ENCODE measurements at regions not wholly inside any gene's neighbourhood (a gene's known extent, or its start where the extent isn't known, plus 50 kb on each side); places are given as distances from the start of the nearest gene placed in this dataset.
"Not testable (repeated sequence)": the region's sequence is repeated elsewhere in the genome, so short reads cannot be mapped to it uniquely, and the experiment has no call there.

- Histone ChIP-seq H3K4me3 (ENCODE audit: severe bottlenecking) (no peak overlapping the region), H3K27ac (ENCODE audit: poor library complexity, severe bottlenecking) (no peak overlapping the region), H3K4me1 (ENCODE audit: insufficient read depth, poor library complexity, severe bottlenecking) (no peaks in the 10 kb centered on the region), H3K27me3 (ENCODE audit: insufficient read depth, poor library complexity, severe bottlenecking) (no peaks in the 10 kb centered on the region), H3K36me3 (ENCODE audit: low read depth) (no peaks in the 10 kb centered on the region), H3K9me3 (ENCODE audit: severe bottlenecking) (no peaks in the 10 kb centered on the region)
- ATAC-seq (ENCODE audit: low read depth) (no peak), DNase-seq (ENCODE audit: low spot score) (no peak)
- no peak for TF ChIP-seq CTCF (IDR thresholded peaks at IDR 0.05; ENCODE audit: poor library complexity, severe bottlenecking)
Observed at GRCh38 chr6:141199074-141199473, 933.7 kb upstream of the GJE1 start.

- Histone ChIP-seq H3K27ac (ENCODE audit: poor library complexity, severe bottlenecking) (no peak overlapping the region), H3K36me3 (ENCODE audit: low read depth) (no peaks in the 10 kb centered on the region), H3K4me1 (ENCODE audit: insufficient read depth, poor library complexity, severe bottlenecking) (no peaks in the 10 kb centered on the region), H3K9me3 (ENCODE audit: severe bottlenecking) (no peaks in the 10 kb centered on the region), H3K27me3 (ENCODE audit: insufficient read depth, poor library complexity, severe bottlenecking) (no peaks in the 10 kb centered on the region), H3K4me3 (ENCODE audit: severe bottlenecking) (no peak overlapping the region)
- ATAC-seq (ENCODE audit: low read depth), result no peak
- no peak for TF ChIP-seq CTCF (IDR thresholded peaks at IDR 0.05; ENCODE audit: poor library complexity, severe bottlenecking)
- DNase-seq (ENCODE audit: low spot score), result no peak
Observed at GRCh38 chr6:141195251-141195832, 937.4 kb upstream of the GJE1 start.

- DNase-seq (ENCODE audit: low spot score) (no peak), ATAC-seq (ENCODE audit: low read depth) (no peak)
- TF ChIP-seq CTCF (IDR thresholded peaks at IDR 0.05; ENCODE audit: poor library complexity, severe bottlenecking), result no peak
- H3K36me3 ChIP-seq (ENCODE audit: low read depth), result no peaks in the 10 kb centered on the region
- H3K9me3 ChIP-seq (ENCODE audit: severe bottlenecking), result peaks cover 5% of the 10 kb centered on the region
- H3K4me3 ChIP-seq (ENCODE audit: severe bottlenecking), result no peak overlapping the region
- no peaks in the 10 kb centered on the region for H3K4me1 ChIP-seq (ENCODE audit: insufficient read depth, poor library complexity, severe bottlenecking)
- no peak overlapping the region for H3K27ac ChIP-seq (ENCODE audit: poor library complexity, severe bottlenecking)
- no peaks in the 10 kb centered on the region for H3K27me3 ChIP-seq (ENCODE audit: insufficient read depth, poor library complexity, severe bottlenecking)
Observed at GRCh38 chr6:141183368-141183767, 949.4 kb upstream of the GJE1 start.

GRCh38 chr6:141175458-141175857 is 957.3 kb upstream of the GJE1 start:
- not testable (repeated sequence) for H3K4me3 ChIP-seq (ENCODE audit: severe bottlenecking); H3K27me3 ChIP-seq (ENCODE audit: insufficient read depth, poor library complexity, severe bottlenecking); H3K4me1 ChIP-seq (ENCODE audit: insufficient read depth, poor library complexity, severe bottlenecking); ATAC-seq (ENCODE audit: low read depth); DNase-seq (ENCODE audit: low spot score); H3K9me3 ChIP-seq (ENCODE audit: severe bottlenecking); H3K36me3 ChIP-seq (ENCODE audit: low read depth); H3K27ac ChIP-seq (ENCODE audit: poor library complexity, severe bottlenecking)

- DNase-seq (ENCODE audit: low spot score) (no peak), ATAC-seq (ENCODE audit: low read depth) (no peak)
- Histone ChIP-seq H3K27me3 (ENCODE audit: insufficient read depth, poor library complexity, severe bottlenecking) (no peaks in the 10 kb centered on the region), H3K4me1 (ENCODE audit: insufficient read depth, poor library complexity, severe bottlenecking) (no peaks in the 10 kb centered on the region), H3K36me3 (ENCODE audit: low read depth) (no peaks in the 10 kb centered on the region), H3K4me3 (ENCODE audit: severe bottlenecking) (no peak overlapping the region), H3K27ac (ENCODE audit: poor library complexity, severe bottlenecking) (no peak overlapping the region), H3K9me3 (ENCODE audit: severe bottlenecking) (no peaks in the 10 kb centered on the region)
- TF ChIP-seq CTCF (IDR thresholded peaks at IDR 0.05; ENCODE audit: poor library complexity, severe bottlenecking), result no peak
Observed at GRCh38 chr6:141174932-141175331, 957.8 kb upstream of the GJE1 start.

Data from RWPE2 (cell line).